SK-N-SH (cell line): ENCODE measurements at regions not wholly inside any gene's neighbourhood (a gene's known extent, or its start where the extent isn't known, plus 50 kb on each side); places are given as distances from the start of the nearest gene placed in this dataset.

ENCODE experiments used
- CTCF ChIA-PET: fragments of 300-600, 350-600 bp; formaldehyde crosslinking; extraction: SDS; loops from one replicate; lab custom pipeline; 2021; lab: Yijun Ruan, JAX
- POLR2A ChIA-PET: fragments of 350-600 bp; sonication (Branson Sonifier 250); formaldehyde crosslinking; extraction: SDS; loops from one replicate; lab custom pipeline; 2020; ENCODE audit warnings: antibody characterized with exemption, inconsistent platforms; lab: Yijun Ruan, JAX
- DNase-seq: peaks from one replicate; pipeline ENCODE4 v3.0.0; 2012
- H2AFZ ChIP-seq: fragments of 200-600 bp; sonication (generic); 2 replicates; pipeline ENCODE4 v1.8.1; 2016; ENCODE audit warnings: antibody characterized with exemption, mild to moderate bottlenecking, low read depth
- H3F3A ChIP-seq: fragments of 200-600 bp; sonication (generic); replicated peaks from 2 replicates; pipeline ENCODE3; 2016; ENCODE audit warnings: antibody characterized with exemption, mild to moderate bottlenecking; ENCODE audit not compliant: insufficient read depth
- H3K27ac ChIP-seq, 2 experiments: fragments of 200-500 bp in 1 of 2; fragments of 200-600 bp in 1 of 2; sonication (Bioruptor generic) in 1 of 2; sonication (generic), shearing (Covaris generic) in 1 of 2; 2 replicates each; pipeline versions ENCODE4 v1.5.1 to v1.6.1; 2014 to 2016; ENCODE audit warnings: low read depth in 2 of 2, inconsistent platforms in 1 of 2, low read length in 1 of 2, mild to moderate bottlenecking in 1 of 2, mixed read lengths in 1 of 2
- H3K27me3 ChIP-seq: fragments of 200-600 bp; sonication (generic), shearing (Covaris generic); 2 replicates; pipeline ENCODE4 v1.6.1; 2016; ENCODE audit warnings: mixed run types; ENCODE audit not compliant: insufficient read depth
- H3K36me3 ChIP-seq, 2 experiments: fragments of 200-500 bp in 1 of 2; fragments of 200-600 bp in 1 of 2; sonication (Bioruptor generic) in 1 of 2; sonication (generic) in 1 of 2; replicated peaks in 1 of 2; 2 replicates each; pipeline versions ENCODE3 to v1.5.1; 2014 to 2016; ENCODE audit warnings: low read length in 1 of 2, mild to moderate bottlenecking in 1 of 2; ENCODE audit not compliant: insufficient read depth in 2 of 2, control insufficient read depth in 1 of 2
- H3K4me1 ChIP-seq, 2 experiments: fragments of 200-500 bp in 1 of 2; fragments of 200-600 bp in 1 of 2; sonication (Bioruptor generic) in 1 of 2; sonication (generic), shearing (Covaris generic) in 1 of 2; 2 replicates each; pipeline versions ENCODE4 v1.5.1 to v1.6.1; 2014 to 2016; ENCODE audit warnings: low read depth in 1 of 2, low read length in 1 of 2, mixed run types in 1 of 2; ENCODE audit not compliant: insufficient read depth in 2 of 2, control insufficient read depth in 1 of 2
- H3K4me2 ChIP-seq: fragments of 200-600 bp; sonication (generic), shearing (Covaris generic); 2 replicates; pipeline ENCODE4 v1.6.1; 2017; ENCODE audit warnings: mixed run types
- H3K4me3 ChIP-seq, 2 experiments: fragments of 200-500 bp in 1 of 2; fragments of 200-600 bp in 1 of 2; sonication (Bioruptor generic) in 1 of 2; sonication (generic), shearing (Covaris generic) in 1 of 2; 2 replicates each; pipeline versions ENCODE4 v1.5.1 to v1.8.1; 2014 to 2016; ENCODE audit warnings: low read depth in 2 of 2, inconsistent platforms in 1 of 2, low read length in 1 of 2, mild to moderate bottlenecking in 1 of 2, mixed read lengths in 1 of 2, moderate library complexity in 1 of 2
- H3K79me2 ChIP-seq: fragments of 200-600 bp; sonication (generic); 2 replicates; pipeline ENCODE4 v1.8.1; 2017; ENCODE audit warnings: mild to moderate bottlenecking; ENCODE audit not compliant: insufficient read depth
- H3K9ac ChIP-seq: fragments of 200-600 bp; sonication (generic); 2 replicates; pipeline ENCODE4 v1.6.1; 2017; ENCODE audit warnings: mixed run types
- H3K9me2 ChIP-seq: fragments of 200-600 bp; sonication (generic); 2 replicates; pipeline ENCODE4 v1.6.1; 2017; ENCODE audit warnings: mixed run types
- H3K9me3 ChIP-seq: fragments of 200-600 bp; sonication (generic); 2 replicates; pipeline ENCODE4 v1.6.1; 2017; ENCODE audit warnings: mixed run types, mild to moderate bottlenecking, moderate library complexity
- H4K20me1 ChIP-seq: fragments of 200-600 bp; sonication (generic); 2 replicates; pipeline ENCODE4 v1.6.1; 2017; ENCODE audit warnings: mild to moderate bottlenecking, mixed run types; ENCODE audit not compliant: insufficient read depth
- CHD2 ChIP-seq: fragments of 150-350 bp; IDR thresholded peaks from 2 replicates; pipeline ENCODE4 v1.6.1; 2018; ENCODE audit warnings: low read length; ENCODE audit not compliant: partially characterized antibody
- ELF1 ChIP-seq: IDR thresholded peaks from 2 replicates; pipeline ENCODE4 v1.4.0; 2012
- EP300 ChIP-seq, 2 experiments: IDR thresholded peaks; 2 replicates each; pipeline versions ENCODE4 v1.4.0 to v1.6.1; 2012; ENCODE audit warnings: borderline replicate concordance in 1 of 2, low read depth in 1 of 2, low read length in 1 of 2
- FOXM1 ChIP-seq: IDR thresholded peaks from 2 replicates; pipeline ENCODE4 v1.4.0; 2012; ENCODE audit warnings: low read depth, mild to moderate bottlenecking
- IRF3 ChIP-seq: fragments of 150-350 bp; IDR thresholded peaks from 2 replicates; pipeline ENCODE4 v1.6.1; 2016; ENCODE audit warnings: mild to moderate bottlenecking, low read depth, low read length
- MXI1 ChIP-seq: IDR thresholded peaks from 2 replicates; pipeline ENCODE4 v1.6.1; 2012; ENCODE audit warnings: mild to moderate bottlenecking, low read depth, low read length, improper control_type of control experiment
- NFIC ChIP-seq: IDR thresholded peaks from 2 replicates; pipeline ENCODE4 v1.4.0; 2012; ENCODE audit warnings: borderline replicate concordance
- NRF1 ChIP-seq: IDR thresholded peaks from 2 replicates; pipeline ENCODE4 v1.6.1; 2012; ENCODE audit warnings: low read depth, mild to moderate bottlenecking, low read length
- RAD21 ChIP-seq: IDR thresholded peaks from 2 replicates; pipeline ENCODE4 v1.6.1; 2012; ENCODE audit warnings: mild to moderate bottlenecking, low read length
- RCOR1 ChIP-seq: fragments of 150-350 bp; IDR thresholded peaks from 2 replicates; pipeline ENCODE4 v1.6.1; 2017; ENCODE audit warnings: antibody characterized with exemption, low read length
- REST ChIP-seq: IDR thresholded peaks from 2 replicates; pipeline ENCODE4 v1.6.1; 2012; ENCODE audit warnings: mild to moderate bottlenecking, low read depth, low read length, moderate library complexity
- SIN3A ChIP-seq: IDR thresholded peaks from 2 replicates; pipeline ENCODE4 v1.6.1; 2012; ENCODE audit warnings: low read depth, mild to moderate bottlenecking, low read length, moderate library complexity, borderline replicate concordance
- SMC3 ChIP-seq: IDR thresholded peaks from 2 replicates; pipeline ENCODE4 v1.6.1; 2012; ENCODE audit warnings: low read depth, low read length, improper control_type of control experiment
- TCF12 ChIP-seq: IDR thresholded peaks from 2 replicates; pipeline ENCODE4 v1.4.0; 2012
- TEAD4 ChIP-seq: IDR thresholded peaks from 2 replicates; pipeline ENCODE4 v1.4.0; 2012; ENCODE audit warnings: mild to moderate bottlenecking, borderline replicate concordance; ENCODE audit not compliant: insufficient read depth
- WGBS: methylation state at CpG from one replicate; pipeline ENCODE4 v1.1.6; 2017; ENCODE audit warnings: low lambda C conversion rate; 5-methylcytosine and 5-hydroxymethylcytosine counted together
- TF ChIP-seq, protein P1 (sequence below): IDR thresholded peaks from 2 replicates; pipeline ENCODE4 v1.4.0; 2012; ENCODE audit warnings: low read depth, borderline replicate concordance
- TF ChIP-seq, protein P2 (sequence below): fragments of 200-600 bp; sonication (generic); IDR thresholded peaks from 2 replicates; pipeline ENCODE4 v1.6.1; 2017; ENCODE audit warnings: antibody characterized with exemption, mild to moderate bottlenecking, moderate library complexity
- TF ChIP-seq, protein P3 (sequence below): IDR thresholded peaks from 2 replicates; pipeline ENCODE4 v1.4.0; 2012; ENCODE audit warnings: low read depth
- TF ChIP-seq, protein P4 (sequence below): fragments of 150-350 bp; IDR thresholded peaks from 2 replicates; pipeline ENCODE4 v1.6.1; 2017; ENCODE audit warnings: antibody characterized with exemption, low read length, low read depth, borderline replicate concordance

GRCh38 chr10:8146650-8147049, 92.2 kb downstream of the GATA3 start:
- CTCF ChIA-PET = no interaction called here
- DNase-seq = no peak
- no peak overlapping the region for H3K27ac ChIP-seq
- H3K4me1 ChIP-seq = peaks cover 0 to 6% of the 10 kb centered on the region in 2 experiments; a peak in 1 of 4 replicates
- no peaks in the 10 kb centered on the region for H3K9me3 ChIP-seq
- H3F3A ChIP-seq = no peaks in the 10 kb centered on the region
- no peaks in the 10 kb centered on the region for H3K27me3 ChIP-seq
- POLR2A ChIA-PET = no interaction called here
- no peak overlapping the region for H3K9ac ChIP-seq
- TF ChIP-seq MXI1 = no peak
- TF ChIP-seq RAD21 = no peak
- TF ChIP-seq TEAD4 = no peak
- TF ChIP-seq TCF12 = no peak
- TF ChIP-seq, protein P1, sequence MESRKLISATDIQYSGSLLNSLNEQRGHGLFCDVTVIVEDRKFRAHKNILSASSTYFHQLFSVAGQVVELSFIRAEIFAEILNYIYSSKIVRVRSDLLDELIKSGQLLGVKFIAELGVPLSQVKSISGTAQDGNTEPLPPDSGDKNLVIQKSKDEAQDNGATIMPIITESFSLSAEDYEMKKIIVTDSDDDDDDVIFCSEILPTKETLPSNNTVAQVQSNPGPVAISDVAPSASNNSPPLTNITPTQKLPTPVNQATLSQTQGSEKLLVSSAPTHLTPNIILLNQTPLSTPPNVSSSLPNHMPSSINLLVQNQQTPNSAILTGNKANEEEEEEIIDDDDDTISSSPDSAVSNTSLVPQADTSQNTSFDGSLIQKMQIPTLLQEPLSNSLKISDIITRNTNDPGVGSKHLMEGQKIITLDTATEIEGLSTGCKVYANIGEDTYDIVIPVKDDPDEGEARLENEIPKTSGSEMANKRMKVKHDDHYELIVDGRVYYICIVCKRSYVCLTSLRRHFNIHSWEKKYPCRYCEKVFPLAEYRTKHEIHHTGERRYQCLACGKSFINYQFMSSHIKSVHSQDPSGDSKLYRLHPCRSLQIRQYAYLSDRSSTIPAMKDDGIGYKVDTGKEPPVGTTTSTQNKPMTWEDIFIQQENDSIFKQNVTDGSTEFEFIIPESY = no peak
- no peak for TF ChIP-seq ELF1
- TF ChIP-seq REST = no peak
- no peak for TF ChIP-seq EP300 (IDR thresholded peaks at IDR 0.05; ENCODE audit: borderline replicate concordance in 1 of 2, low read depth in 1 of 2, low read length in 1 of 2)
- TF ChIP-seq CHD2 = no peak
- no peak for TF ChIP-seq FOXM1
- no peak for TF ChIP-seq IRF3
- TF ChIP-seq, protein P2, sequence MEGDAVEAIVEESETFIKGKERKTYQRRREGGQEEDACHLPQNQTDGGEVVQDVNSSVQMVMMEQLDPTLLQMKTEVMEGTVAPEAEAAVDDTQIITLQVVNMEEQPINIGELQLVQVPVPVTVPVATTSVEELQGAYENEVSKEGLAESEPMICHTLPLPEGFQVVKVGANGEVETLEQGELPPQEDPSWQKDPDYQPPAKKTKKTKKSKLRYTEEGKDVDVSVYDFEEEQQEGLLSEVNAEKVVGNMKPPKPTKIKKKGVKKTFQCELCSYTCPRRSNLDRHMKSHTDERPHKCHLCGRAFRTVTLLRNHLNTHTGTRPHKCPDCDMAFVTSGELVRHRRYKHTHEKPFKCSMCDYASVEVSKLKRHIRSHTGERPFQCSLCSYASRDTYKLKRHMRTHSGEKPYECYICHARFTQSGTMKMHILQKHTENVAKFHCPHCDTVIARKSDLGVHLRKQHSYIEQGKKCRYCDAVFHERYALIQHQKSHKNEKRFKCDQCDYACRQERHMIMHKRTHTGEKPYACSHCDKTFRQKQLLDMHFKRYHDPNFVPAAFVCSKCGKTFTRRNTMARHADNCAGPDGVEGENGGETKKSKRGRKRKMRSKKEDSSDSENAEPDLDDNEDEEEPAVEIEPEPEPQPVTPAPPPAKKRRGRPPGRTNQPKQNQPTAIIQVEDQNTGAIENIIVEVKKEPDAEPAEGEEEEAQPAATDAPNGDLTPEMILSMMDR = no peak
- TF ChIP-seq NRF1 = no peak
- no peak for TF ChIP-seq NFIC
- no peak for TF ChIP-seq SIN3A
- TF ChIP-seq, protein P3, sequence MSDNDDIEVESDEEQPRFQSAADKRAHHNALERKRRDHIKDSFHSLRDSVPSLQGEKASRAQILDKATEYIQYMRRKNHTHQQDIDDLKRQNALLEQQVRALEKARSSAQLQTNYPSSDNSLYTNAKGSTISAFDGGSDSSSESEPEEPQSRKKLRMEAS = no peak
- no peak for TF ChIP-seq RCOR1
- TF ChIP-seq SMC3 = no peak
- TF ChIP-seq, protein P4, sequence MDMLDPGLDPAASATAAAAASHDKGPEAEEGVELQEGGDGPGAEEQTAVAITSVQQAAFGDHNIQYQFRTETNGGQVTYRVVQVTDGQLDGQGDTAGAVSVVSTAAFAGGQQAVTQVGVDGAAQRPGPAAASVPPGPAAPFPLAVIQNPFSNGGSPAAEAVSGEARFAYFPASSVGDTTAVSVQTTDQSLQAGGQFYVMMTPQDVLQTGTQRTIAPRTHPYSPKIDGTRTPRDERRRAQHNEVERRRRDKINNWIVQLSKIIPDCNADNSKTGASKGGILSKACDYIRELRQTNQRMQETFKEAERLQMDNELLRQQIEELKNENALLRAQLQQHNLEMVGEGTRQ = no peak
- no peak overlapping the region for H3K4me2 ChIP-seq
- H2AFZ ChIP-seq = peak overlapping the region; percentile 51; the same call in 1 of the 2 replicates
- no peaks in the 10 kb centered on the region for H4K20me1 ChIP-seq
- no peak overlapping the region for H3K4me3 ChIP-seq
- WGBS = 60% methylated on average over 9 of the region's 9 CpGs
- no peaks in the 10 kb centered on the region for H3K36me3 ChIP-seq
- no peaks in the 10 kb centered on the region for H3K9me2 ChIP-seq
- H3K79me2 ChIP-seq = no peaks in the 10 kb centered on the region
